COLO668 (cell line): ENCODE measurements at regions not wholly inside any gene's neighbourhood (a gene's known extent, or its start where the extent isn't known, plus 50 kb on each side); places are given as distances from the start of the nearest gene placed in this dataset.
"Not testable (repeated sequence)": the region's sequence is repeated elsewhere in the genome, so short reads cannot be mapped to it uniquely, and the experiment has no call there.

Experiments
- DNase-seq: peaks from one replicate; lab custom pipeline; 2025; ENCODE audit not compliant: unreplicated experiment; lab: John Stamatoyannopoulos, UW

- DNase-seq: not testable (repeated sequence)
Observed at GRCh38 chr11:98069147-98069546, 951.6 kb upstream of the CNTN5 start.

- DNase-seq: no peak
Observed at GRCh38 chr11:98069861-98070260, 950.9 kb upstream of the CNTN5 start.

- DNase-seq: no peak
Observed at GRCh38 chr11:98090861-98091505, 929.8 kb upstream of the CNTN5 start.

- DNase-seq: no peak
Observed at GRCh38 chr11:98099371-98099770, 921.4 kb upstream of the CNTN5 start.

GRCh38 chr11:98100689-98101088 is 920.1 kb upstream of the CNTN5 start:
- DNase-seq: no peak

GRCh38 chr11:98101329-98101728 is 919.4 kb upstream of the CNTN5 start:
- DNase-seq: no peak

- no peak for DNase-seq
Observed at GRCh38 chr11:98104249-98104648, 916.5 kb upstream of the CNTN5 start.

GRCh38 chr11:98107736-98108135 is 913.0 kb upstream of the CNTN5 start:
- no peak for DNase-seq

GRCh38 chr11:98110030-98110429 is 910.7 kb upstream of the CNTN5 start:
- DNase-seq: no peak

GRCh38 chr11:98115873-98116272 is 904.9 kb upstream of the CNTN5 start:
- DNase-seq: no peak

- no peak for DNase-seq
Observed at GRCh38 chr11:98130117-98130625, 890.6 kb upstream of the CNTN5 start.

GRCh38 chr11:98136357-98136756 is 884.4 kb upstream of the CNTN5 start:
- no peak for DNase-seq

- DNase-seq: no peak
Observed at GRCh38 chr11:98137437-98137836, 883.3 kb upstream of the CNTN5 start.

- no peak for DNase-seq
Observed at GRCh38 chr11:98143661-98144060, 877.1 kb upstream of the CNTN5 start.

- DNase-seq: no peak
Observed at GRCh38 chr11:98153752-98154151, 867.0 kb upstream of the CNTN5 start.

- no peak for DNase-seq
Observed at GRCh38 chr11:98155696-98156095, 865.1 kb upstream of the CNTN5 start.

GRCh38 chr11:98177925-98178324 is 842.8 kb upstream of the CNTN5 start:
- DNase-seq: no peak

GRCh38 chr11:98180511-98180910 is 840.2 kb upstream of the CNTN5 start:
- no peak for DNase-seq

- no peak for DNase-seq
Observed at GRCh38 chr11:98180921-98181320, 839.8 kb upstream of the CNTN5 start.

- no peak for DNase-seq
Observed at GRCh38 chr11:98183034-98183433, 837.7 kb upstream of the CNTN5 start.

GRCh38 chr11:98185245-98185644 is 835.5 kb upstream of the CNTN5 start:
- no peak for DNase-seq

- no peak for DNase-seq
Observed at GRCh38 chr11:98194611-98195010, 826.1 kb upstream of the CNTN5 start.

GRCh38 chr11:98195300-98195699 is 825.4 kb upstream of the CNTN5 start:
- no peak for DNase-seq
